ENCODE measurements at regions not wholly inside any gene's neighbourhood (a gene's known extent, or its start where the extent isn't known, plus 50 kb on each side); places are given as distances from the start of the nearest gene placed in this dataset.

GRCh38 chr16:87058728-87059250 is 258.4 kb downstream of the C16orf95 start:
- no peak for DNase-seq

GRCh38 chr16:87060034-87060986 is 256.9 kb downstream of the C16orf95 start:
- DNase-seq: no peak

- no peak for DNase-seq
These were observed 255.8 kb downstream of the C16orf95 start for GRCh38 chr16:87061243-87061920.

- peak; percentile 24 to 27 for DNase-seq
These were observed 254.4 kb downstream of the C16orf95 start for GRCh38 chr16:87062569-87063442.

GRCh38 chr16:87063543-87063942 is 253.6 kb downstream of the C16orf95 start:
- no peak for DNase-seq

- DNase-seq: no peak
These were observed 252.3 kb downstream of the C16orf95 start for GRCh38 chr16:87064731-87065445.

- no peak for DNase-seq
These were observed 251.6 kb downstream of the C16orf95 start for GRCh38 chr16:87065446-87066132.

GRCh38 chr16:87066133-87067002 is 250.8 kb downstream of the C16orf95 start:
- no peak for DNase-seq

- no peak for DNase-seq
These were observed 250.1 kb downstream of the C16orf95 start for GRCh38 chr16:87067003-87067556.

- no peak for DNase-seq
These were observed 249.1 kb downstream of the C16orf95 start for GRCh38 chr16:87067836-87068761.

- no peak for DNase-seq
These were observed 248.4 kb downstream of the C16orf95 start for GRCh38 chr16:87068762-87069150.

GRCh38 chr16:87070657-87071056 is 246.5 kb downstream of the C16orf95 start:
- no peak for DNase-seq

GRCh38 chr16:87072101-87072500 is 245.1 kb downstream of the C16orf95 start:
- no peak for DNase-seq

- DNase-seq: no peak
These were observed 242.4 kb downstream of the C16orf95 start for GRCh38 chr16:87074641-87075318.

- no peak for DNase-seq
These were observed 241.8 kb downstream of the C16orf95 start for GRCh38 chr16:87075319-87075860.

- DNase-seq: no peak
These were observed 240.8 kb downstream of the C16orf95 start for GRCh38 chr16:87076331-87076949.

- no peak for DNase-seq
These were observed 240.0 kb downstream of the C16orf95 start for GRCh38 chr16:87076950-87077749.

Data from NCI-H2081 (cell line).